DOHH2 (cell line): ENCODE measurements at regions not wholly inside any gene's neighbourhood (a gene's known extent, or its start where the extent isn't known, plus 50 kb on each side); places are given as distances from the start of the nearest gene placed in this dataset.

Source experiments
- H3F3A ChIP-seq: fragments of 200-600 bp; sonication (generic), shearing (Covaris generic); 2 replicates; pipeline ENCODE4 v1.6.0; 2016; ENCODE audit warnings: antibody characterized with exemption, mild to moderate bottlenecking; ENCODE audit not compliant: control insufficient read depth, insufficient read depth
- H3K27ac ChIP-seq: fragments of 200-600 bp; sonication (generic); 2 replicates; pipeline ENCODE4 v1.5.1; 2014; ENCODE audit warnings: low read depth, mild to moderate bottlenecking, low read length, moderate library complexity
- H3K27me3 ChIP-seq: fragments of 200-600 bp; sonication (generic); 2 replicates; pipeline ENCODE4 v1.6.1; 2014; ENCODE audit warnings: mild to moderate bottlenecking, low read length, mixed read lengths; ENCODE audit not compliant: control insufficient read depth
- H3K36me3 ChIP-seq: fragments of 200-600 bp; sonication (generic); 2 replicates; pipeline ENCODE4 v1.6.1; 2014; ENCODE audit warnings: mild to moderate bottlenecking, low read length, moderate library complexity, mixed read lengths; ENCODE audit not compliant: control insufficient read depth
- H3K4me1 ChIP-seq: fragments of 200-600 bp; sonication (generic); 2 replicates; pipeline ENCODE4 v1.6.1; 2014; ENCODE audit warnings: mild to moderate bottlenecking, low read length, mixed read lengths; ENCODE audit not compliant: control insufficient read depth
- H3K4me2 ChIP-seq: fragments of 200-600 bp; sonication (generic); 2 replicates; pipeline ENCODE4 v1.6.0; 2014; ENCODE audit warnings: mild to moderate bottlenecking, low read length, moderate library complexity
- H3K4me3 ChIP-seq: fragments of 200-600 bp; sonication (generic); 2 replicates; pipeline ENCODE4 v1.5.1; 2014; ENCODE audit warnings: mild to moderate bottlenecking, low read length, mixed read lengths
- H3K79me2 ChIP-seq: fragments of 200-600 bp; sonication (generic); 2 replicates; pipeline ENCODE4 v1.6.1; 2014; ENCODE audit warnings: mild to moderate bottlenecking, low read length, mixed read lengths; ENCODE audit not compliant: control insufficient read depth
- H3K9me2 ChIP-seq: fragments of 200-600 bp; sonication (generic); replicated peaks from 2 replicates; pipeline ENCODE4 v1.6.1; 2014; ENCODE audit warnings: mild to moderate bottlenecking, low read length, mixed read lengths; ENCODE audit not compliant: control insufficient read depth
- H3K9me3 ChIP-seq: fragments of 200-600 bp; sonication (generic); 2 replicates; pipeline ENCODE4 v1.6.1; 2014; ENCODE audit warnings: antibody characterized with exemption, low read length, mixed read lengths; ENCODE audit not compliant: control insufficient read depth, insufficient read depth
- H4K20me1 ChIP-seq: fragments of 200-600 bp; sonication (generic); 2 replicates; pipeline ENCODE4 v1.6.0; 2014; ENCODE audit warnings: low read depth, mild to moderate bottlenecking, antibody characterized with exemption, low read length, moderate library complexity; ENCODE audit not compliant: control insufficient read depth, insufficient read depth
- CTCF ChIP-seq: fragments of 200-600 bp; sonication (generic); IDR thresholded peaks from one replicate; pipeline ENCODE4 v1.5.1; 2014; ENCODE audit warnings: antibody characterized with exemption, mild to moderate bottlenecking, low read depth, low read length; ENCODE audit not compliant: poor library complexity, severe bottlenecking
- EZH2phosphoT487 ChIP-seq: fragments of 200-600 bp; sonication (generic); IDR thresholded peaks from 2 replicates; pipeline ENCODE4 v1.6.1; 2017; ENCODE audit warnings: borderline replicate concordance, mild to moderate bottlenecking, antibody characterized with exemption, low read length, moderate library complexity, mixed read lengths

GRCh38 chr7:113370910-113371309, 252.6 kb upstream of the SMIM30 start:
- H3K36me3 ChIP-seq = no peaks in the 10 kb centered on the region
- H3K4me2 ChIP-seq = no peak overlapping the region
- H3F3A ChIP-seq = no peaks in the 10 kb centered on the region
- no peaks in the 10 kb centered on the region for H3K27me3 ChIP-seq
- H3K4me3 ChIP-seq = no peak overlapping the region
- TF ChIP-seq CTCF (no peak), EZH2phosphoT487 (no peak)
- no peaks in the 10 kb centered on the region for H3K9me3 ChIP-seq
- no peak overlapping the region for H3K27ac ChIP-seq
- no peaks in the 10 kb centered on the region for H3K4me1 ChIP-seq
- no peaks in the 10 kb centered on the region for H3K79me2 ChIP-seq
- H4K20me1 ChIP-seq = no peaks in the 10 kb centered on the region
- no peaks in the 10 kb centered on the region for H3K9me2 ChIP-seq

GRCh38 chr7:113368256-113368655, 249.9 kb upstream of the SMIM30 start:
- Histone ChIP-seq H3K36me3 (no peaks in the 10 kb centered on the region), H3K79me2 (no peaks in the 10 kb centered on the region), H3K27ac (no peak overlapping the region), H3K9me2 (no peaks in the 10 kb centered on the region), H3K9me3 (no peaks in the 10 kb centered on the region), H4K20me1 (no peaks in the 10 kb centered on the region), H3K4me2 (no peak overlapping the region), H3K4me1 (no peaks in the 10 kb centered on the region), H3K4me3 (no peak overlapping the region), H3K27me3 (no peaks in the 10 kb centered on the region), H3F3A (no peaks in the 10 kb centered on the region)
- TF ChIP-seq EZH2phosphoT487 (no peak), CTCF (no peak)

DNA sequence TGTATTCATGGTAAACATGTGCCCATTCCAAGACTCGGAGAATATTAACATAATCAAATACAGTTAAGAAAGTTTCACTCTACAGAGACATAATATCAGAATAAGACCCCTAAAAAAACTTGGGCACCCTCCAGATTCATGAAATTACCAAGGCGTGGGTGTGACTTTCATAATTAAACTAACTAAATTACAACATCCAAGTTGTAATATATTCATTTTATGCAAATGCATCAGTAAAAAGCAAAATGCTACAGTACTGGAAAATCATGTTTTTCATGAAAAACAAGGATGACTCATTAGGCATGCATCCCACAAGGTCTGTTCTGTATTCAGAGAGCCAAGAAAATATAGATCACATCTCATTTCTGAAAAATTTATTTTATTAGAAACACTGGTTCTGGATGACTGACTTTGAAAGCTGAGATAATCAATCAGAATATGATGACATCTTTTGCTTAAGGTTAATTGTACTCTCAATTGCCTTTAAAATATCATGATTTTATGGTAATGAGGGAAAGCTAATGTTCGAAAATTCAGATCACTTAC, 248.8 kb upstream of the SMIM30 start:
- Histone ChIP-seq H3K27ac (no peak overlapping the region), H3K4me2 (no peak overlapping the region), H3K36me3 (no peaks in the 10 kb centered on the region), H3F3A (no peaks in the 10 kb centered on the region), H3K27me3 (no peaks in the 10 kb centered on the region), H3K9me2 (no peaks in the 10 kb centered on the region), H4K20me1 (no peaks in the 10 kb centered on the region), H3K79me2 (no peaks in the 10 kb centered on the region), H3K9me3 (no peaks in the 10 kb centered on the region), H3K4me3 (no peak overlapping the region), H3K4me1 (no peaks in the 10 kb centered on the region)
- TF ChIP-seq EZH2phosphoT487 (no peak), CTCF (no peak)

- no peak for TF ChIP-seq EZH2phosphoT487
- TF ChIP-seq CTCF = no peak
- no peaks in the 10 kb centered on the region for H3K79me2 ChIP-seq
- H3K4me2 ChIP-seq = no peak overlapping the region
- H3K9me2 ChIP-seq = no peaks in the 10 kb centered on the region
- no peak overlapping the region for H3K4me3 ChIP-seq
- no peaks in the 10 kb centered on the region for H3K36me3 ChIP-seq
- no peaks in the 10 kb centered on the region for H3F3A ChIP-seq
- no peak overlapping the region for H3K27ac ChIP-seq
- H3K27me3 ChIP-seq = no peaks in the 10 kb centered on the region
- no peaks in the 10 kb centered on the region for H3K4me1 ChIP-seq
- no peaks in the 10 kb centered on the region for H4K20me1 ChIP-seq
- H3K9me3 ChIP-seq = no peaks in the 10 kb centered on the region
These were observed 247.8 kb upstream of the SMIM30 start for GRCh38 chr7:113366122-113366521.
